Ovary (tissue), 3 donors: ENCODE measurements at regions not wholly inside any gene's neighbourhood (a gene's known extent, or its start where the extent isn't known, plus 50 kb on each side); places are given as distances from the start of the nearest gene placed in this dataset.

Experiments
- CTCF ChIP-seq, 3 donors: fragments of 450-650 bp in 2 of 3; fragments of 200-600 bp in 1 of 3; IDR thresholded peaks; one replicate each; pipeline versions ENCODE4 v1.5.1 to v1.8.0; 2016 to 2022; ENCODE audit warnings: antibody characterized with exemption in 3 of 3, mild to moderate bottlenecking in 1 of 3
- EP300 ChIP-seq: sonication (generic); formaldehyde crosslinking; IDR thresholded peaks from one replicate; pipeline ENCODE4 v1.6.1; 2017; ENCODE audit warnings: antibody characterized with exemption
- POLR2A ChIP-seq: fragments of 450-650 bp; IDR thresholded peaks from one replicate; pipeline ENCODE4 v1.6.1; 2017; ENCODE audit warnings: antibody characterized with exemption, mild to moderate bottlenecking, moderate library complexity
- donor health status: DM: no; HTN: no; CAD: no.

GRCh38 chr3:111325160-111325718 lies 216.8 kb upstream of the CD96 start:
- TF ChIP-seq POLR2A, result no peak
- TF ChIP-seq CTCF (IDR thresholded peaks at IDR 0.05), result no peak
- TF ChIP-seq EP300, result no peak
